VCaP (cell line): ENCODE measurements at regions not wholly inside any gene's neighbourhood (a gene's known extent, or its start where the extent isn't known, plus 50 kb on each side); places are given as distances from the start of the nearest gene placed in this dataset.

Source experiments
- H3K27ac ChIP-seq: fragments of 450-650 bp; 2 replicates; pipeline ENCODE4 v1.5.1; 2017
- TF ChIP-seq, protein P1 (sequence below): fragments of 450-650 bp; conservative IDR thresholded peaks from 2 replicates; pipeline ENCODE4 v1.5.1; 2017; ENCODE audit warnings: mild to moderate bottlenecking, moderate library complexity

DNA sequence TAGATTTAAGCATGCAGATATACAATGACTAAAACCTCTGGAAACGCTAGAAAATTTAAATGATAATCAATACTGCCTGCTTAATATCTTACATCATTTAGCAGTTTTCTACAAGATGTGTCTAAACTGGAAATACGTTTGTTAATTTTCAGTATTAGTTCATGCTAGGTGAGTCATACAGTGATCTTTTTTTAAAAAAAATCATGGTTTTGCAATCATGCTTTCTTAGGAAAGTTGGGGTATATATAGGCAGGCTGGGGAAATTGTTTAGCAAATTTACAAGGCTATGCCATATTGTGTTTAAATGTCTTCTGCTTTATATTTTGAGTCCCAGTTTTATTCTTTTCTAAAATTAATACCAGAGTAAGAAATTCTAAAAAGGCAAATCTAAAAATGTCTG is 245.4 kb upstream of the SPRY2 start:
- TF ChIP-seq, protein P1, sequence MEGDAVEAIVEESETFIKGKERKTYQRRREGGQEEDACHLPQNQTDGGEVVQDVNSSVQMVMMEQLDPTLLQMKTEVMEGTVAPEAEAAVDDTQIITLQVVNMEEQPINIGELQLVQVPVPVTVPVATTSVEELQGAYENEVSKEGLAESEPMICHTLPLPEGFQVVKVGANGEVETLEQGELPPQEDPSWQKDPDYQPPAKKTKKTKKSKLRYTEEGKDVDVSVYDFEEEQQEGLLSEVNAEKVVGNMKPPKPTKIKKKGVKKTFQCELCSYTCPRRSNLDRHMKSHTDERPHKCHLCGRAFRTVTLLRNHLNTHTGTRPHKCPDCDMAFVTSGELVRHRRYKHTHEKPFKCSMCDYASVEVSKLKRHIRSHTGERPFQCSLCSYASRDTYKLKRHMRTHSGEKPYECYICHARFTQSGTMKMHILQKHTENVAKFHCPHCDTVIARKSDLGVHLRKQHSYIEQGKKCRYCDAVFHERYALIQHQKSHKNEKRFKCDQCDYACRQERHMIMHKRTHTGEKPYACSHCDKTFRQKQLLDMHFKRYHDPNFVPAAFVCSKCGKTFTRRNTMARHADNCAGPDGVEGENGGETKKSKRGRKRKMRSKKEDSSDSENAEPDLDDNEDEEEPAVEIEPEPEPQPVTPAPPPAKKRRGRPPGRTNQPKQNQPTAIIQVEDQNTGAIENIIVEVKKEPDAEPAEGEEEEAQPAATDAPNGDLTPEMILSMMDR = no peak

DNA sequence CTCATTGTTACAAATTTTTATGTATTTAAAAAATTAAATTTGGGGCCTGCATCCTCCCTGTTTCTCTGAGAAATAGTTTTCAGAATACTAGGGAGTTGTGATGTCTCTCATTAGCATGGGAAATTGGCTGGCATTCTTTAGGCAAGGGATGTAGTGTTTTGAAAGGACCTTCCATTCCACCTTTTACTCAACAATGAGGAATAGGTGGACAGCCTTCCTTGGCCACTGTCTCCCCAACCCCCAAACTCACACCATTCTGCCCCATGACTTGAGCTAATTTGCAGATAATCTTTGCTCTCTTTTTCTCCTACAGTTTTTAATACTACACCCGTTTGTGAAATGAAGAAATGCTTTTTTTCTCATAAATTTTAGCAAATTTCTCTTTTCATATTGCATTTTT is 244.6 kb upstream of the SPRY2 start:
- TF ChIP-seq, protein P1 = no peak
- no peak overlapping the region for H3K27ac ChIP-seq

More for the DNA sequence above, 245.4 kb upstream of the SPRY2 start:
- no peak overlapping the region for H3K27ac ChIP-seq

DNA sequence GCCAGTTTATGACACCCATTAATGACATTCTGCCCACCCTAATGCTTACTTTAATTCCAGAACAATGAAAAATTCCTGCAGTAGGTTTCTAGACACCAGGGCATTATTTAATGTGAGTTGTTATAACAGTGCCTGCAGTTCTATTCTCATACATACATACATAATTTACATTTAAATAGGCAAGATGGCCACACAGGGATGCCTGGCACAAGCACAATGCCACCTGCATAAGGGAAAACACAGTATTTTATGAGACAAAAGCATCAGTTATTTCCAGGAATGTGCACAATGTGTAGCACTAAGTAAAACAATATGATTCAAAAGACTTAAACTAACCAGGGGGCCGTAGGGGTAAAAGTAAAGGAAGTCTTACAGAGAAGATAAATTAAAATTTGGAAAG is 243.9 kb upstream of the SPRY2 start:
- no peak overlapping the region for H3K27ac ChIP-seq
- TF ChIP-seq, protein P1 = no peak

DNA sequence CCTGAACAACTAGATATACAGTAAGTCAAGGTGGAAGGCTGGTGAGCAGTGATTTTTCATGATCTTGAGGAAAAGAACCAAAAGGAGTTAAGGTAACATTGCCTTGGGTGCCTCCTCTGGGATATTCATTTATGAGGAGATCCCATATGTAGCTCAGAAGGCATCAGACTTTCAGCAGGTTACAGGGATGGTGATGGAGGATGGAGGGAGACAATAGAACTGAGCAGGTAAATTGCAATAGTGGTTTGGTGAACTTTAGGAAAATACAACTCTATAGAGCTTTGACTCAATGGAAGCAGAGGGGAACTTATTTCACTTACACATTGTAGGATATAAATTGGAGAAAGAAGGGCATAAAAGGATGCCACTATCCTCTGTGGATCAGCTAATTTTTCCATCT is 243.4 kb upstream of the SPRY2 start:
- no peak overlapping the region for H3K27ac ChIP-seq
- TF ChIP-seq, protein P1 = no peak

DNA sequence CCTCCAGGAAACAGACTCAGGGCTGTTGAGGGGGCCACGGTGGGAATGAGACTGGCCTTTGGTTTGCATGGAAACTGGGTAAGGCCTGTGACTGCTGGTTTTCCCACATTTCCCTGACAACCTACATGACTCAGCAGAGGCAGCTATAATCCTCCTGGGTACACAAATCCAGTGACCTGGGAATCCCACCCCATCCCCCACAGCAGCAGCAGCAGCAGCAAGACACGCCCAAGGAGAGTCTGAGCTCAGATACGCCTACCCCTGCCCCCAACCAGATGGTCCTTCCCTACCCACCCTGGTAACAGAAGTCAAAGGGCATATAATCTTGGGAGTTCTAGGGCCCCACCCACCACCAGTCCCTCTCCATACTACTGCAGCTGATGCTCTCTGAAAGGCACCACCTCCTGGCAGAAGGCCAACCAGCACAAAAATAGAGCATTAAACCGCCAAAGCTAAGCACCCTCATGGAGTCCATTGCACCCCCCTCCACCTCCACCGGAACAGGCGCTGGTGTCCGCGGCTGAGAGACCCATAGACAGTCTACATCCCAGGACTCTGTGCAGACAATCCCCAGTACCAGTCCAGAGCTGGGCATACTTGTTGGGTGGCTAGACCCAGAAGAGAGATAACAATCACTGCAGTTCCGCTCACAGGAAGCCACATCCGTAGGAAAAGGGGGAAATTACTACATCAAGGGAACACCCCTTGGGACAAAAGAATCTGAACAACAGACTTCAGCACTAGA is 237.2 kb upstream of the SPRY2 start:
- no peak overlapping the region for H3K27ac ChIP-seq
- TF ChIP-seq, protein P1 = no peak

DNA sequence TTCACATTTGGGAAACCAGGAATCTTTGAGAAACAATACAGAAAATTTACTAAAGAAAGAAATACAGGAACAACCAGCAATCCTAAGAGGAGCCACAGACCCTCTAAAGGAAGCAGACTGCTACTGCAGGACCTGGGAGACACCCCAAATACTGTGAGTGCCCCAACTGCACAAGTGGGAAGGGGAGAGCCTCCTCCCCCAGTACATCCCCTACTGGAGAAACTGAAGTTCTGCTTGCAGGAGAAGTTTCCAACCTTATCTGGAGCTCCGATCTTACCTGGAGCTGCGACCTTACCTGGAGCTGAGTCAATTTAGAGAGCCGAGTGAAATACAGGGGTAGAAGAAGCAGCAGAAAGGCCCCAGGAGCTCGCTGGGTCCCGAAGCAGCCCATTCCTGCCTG is 236.4 kb upstream of the SPRY2 start:
- H3K27ac ChIP-seq = no peak overlapping the region
- TF ChIP-seq, protein P1 = no peak

DNA sequence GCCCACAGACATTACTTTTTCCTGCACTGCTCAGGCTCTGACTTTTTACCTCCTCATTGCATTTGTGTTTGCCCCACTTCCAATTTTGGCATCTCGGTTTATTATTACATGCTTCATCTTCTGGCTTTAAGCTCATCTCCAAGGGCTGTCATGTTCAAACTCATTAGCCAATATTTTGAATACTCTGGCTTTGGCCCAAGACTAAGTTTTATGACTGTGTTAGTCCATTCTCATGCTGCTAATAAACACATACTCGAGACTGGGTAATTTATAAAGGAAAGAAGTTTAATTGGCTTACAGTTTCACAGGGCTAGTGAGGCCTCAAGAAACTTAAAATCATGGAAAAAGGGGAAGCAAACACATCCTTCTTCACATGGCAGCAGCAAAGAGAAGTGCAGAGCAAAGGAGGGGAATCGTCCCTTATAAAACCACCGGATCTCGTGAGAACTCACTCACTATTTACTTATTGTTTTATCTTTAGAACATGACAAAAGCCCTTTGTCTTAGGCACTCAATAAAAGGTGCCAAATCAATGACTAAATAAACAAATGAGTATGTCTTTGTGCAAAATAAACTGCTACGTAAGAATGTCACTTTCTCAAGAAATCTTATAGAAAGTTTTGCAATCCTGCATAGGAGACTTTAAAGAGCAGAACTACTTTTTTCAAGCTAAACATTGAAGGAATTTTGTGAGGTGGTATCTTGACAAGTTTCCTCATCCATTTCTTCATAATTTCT is 233.4 kb upstream of the SPRY2 start:
- TF ChIP-seq, protein P1 = no peak
- H3K27ac ChIP-seq = no peak overlapping the region
